ENCODE measurements at regions not wholly inside any gene's neighbourhood (a gene's known extent, or its start where the extent isn't known, plus 50 kb on each side); places are given as distances from the start of the nearest gene placed in this dataset.

GRCh38 chr10:71067098-71067740 is 145.2 kb upstream of the UNC5B start:
- peaks cover 24% of the 10 kb centered on the region for H3K4me1 ChIP-seq
- H3K27ac Mint-ChIP-seq = no peak overlapping the region
- no peak overlapping the region for H3K27ac ChIP-seq
- DNase-seq (ENCODE audit: low spot score) = no peak
- H3K36me3 ChIP-seq = no peaks in the 10 kb centered on the region
- H4K20me1 ChIP-seq (ENCODE audit: low read depth) = no peaks in the 10 kb centered on the region
- no peak for TF ChIP-seq CTCF (IDR thresholded peaks at IDR 0.05)
- TF ChIP-seq EZH2phosphoT487 (IDR thresholded peaks at IDR 0.05) = no peak
- TF ChIP-seq EZH2 (IDR thresholded peaks at IDR 0.05) = no peak
- H3K9me3 Mint-ChIP-seq = no peaks in the 10 kb centered on the region
- H3K36me3 Mint-ChIP-seq = no peaks in the 10 kb centered on the region
- H3K27me3 Mint-ChIP-seq (ENCODE audit: insufficient read depth, low read depth) = peaks cover 7% of the 10 kb centered on the region
- no peak overlapping the region for H2AFZ ChIP-seq (replicated peaks)
- no peaks in the 10 kb centered on the region for H3K9me3 ChIP-seq (ENCODE audit: low read depth)
- H3K4me1 Mint-ChIP-seq = peaks cover 31% of the 10 kb centered on the region
- no peaks in the 10 kb centered on the region for H3K27me3 ChIP-seq
- no peak overlapping the region for H3K9ac ChIP-seq
- H3K79me2 ChIP-seq (ENCODE audit: low read depth) = no peaks in the 10 kb centered on the region
- no peak overlapping the region for H3K4me3 Mint-ChIP-seq
- H3K4me3 ChIP-seq = no peak overlapping the region
- no peak overlapping the region for H3K4me2 ChIP-seq
- peaks cover 11% of the 10 kb centered on the region for H3F3A ChIP-seq (ENCODE audit: low read depth)

- H3K27me3 Mint-ChIP-seq (ENCODE audit: insufficient read depth, low read depth) = peaks cover 10% of the 10 kb centered on the region
- peak overlapping the region; percentile 40 for H2AFZ ChIP-seq (replicated peaks)
- H3K4me3 Mint-ChIP-seq = no peak overlapping the region
- no peak overlapping the region for H3K9ac ChIP-seq
- no peak overlapping the region for H3K4me2 ChIP-seq
- H4K20me1 ChIP-seq (ENCODE audit: low read depth) = no peaks in the 10 kb centered on the region
- H3K27ac ChIP-seq = no peak overlapping the region
- H3K36me3 ChIP-seq = no peaks in the 10 kb centered on the region
- H3K4me1 Mint-ChIP-seq = peaks cover 32% of the 10 kb centered on the region
- H3K79me2 ChIP-seq (ENCODE audit: low read depth) = no peaks in the 10 kb centered on the region
- peaks cover under 1% of the 10 kb centered on the region for H3F3A ChIP-seq (ENCODE audit: low read depth)
- TF ChIP-seq CTCF (IDR thresholded peaks at IDR 0.05) = no peak
- no peak for TF ChIP-seq EZH2 (IDR thresholded peaks at IDR 0.05)
- no peak for TF ChIP-seq EZH2phosphoT487 (IDR thresholded peaks at IDR 0.05)
- no peaks in the 10 kb centered on the region for H3K9me3 Mint-ChIP-seq
- DNase-seq (ENCODE audit: low spot score) = peak; percentile 44
- peaks cover 9% of the 10 kb centered on the region for H3K4me1 ChIP-seq
- no peak overlapping the region for H3K4me3 ChIP-seq
- no peaks in the 10 kb centered on the region for H3K27me3 ChIP-seq
- no peak overlapping the region for H3K27ac Mint-ChIP-seq
- H3K9me3 ChIP-seq (ENCODE audit: low read depth) = no peaks in the 10 kb centered on the region
- H3K36me3 Mint-ChIP-seq = no peaks in the 10 kb centered on the region
Observed at GRCh38 chr10:71068861-71069271, 143.5 kb upstream of the UNC5B start.

GRCh38 chr10:71069909-71070666 is 142.3 kb upstream of the UNC5B start:
- no peak overlapping the region for H2AFZ ChIP-seq (replicated peaks)

More at GRCh38 chr10:71069909-71070666, 142.3 kb upstream of the UNC5B start:
- H3K4me1 Mint-ChIP-seq = peaks cover 31% of the 10 kb centered on the region
- no peaks in the 10 kb centered on the region for H3K9me3 Mint-ChIP-seq
- peaks cover 10% of the 10 kb centered on the region for H3K27me3 Mint-ChIP-seq (ENCODE audit: insufficient read depth, low read depth)
- no peak overlapping the region for H3K4me3 ChIP-seq
- H3K4me3 Mint-ChIP-seq = no peak overlapping the region
- H3K4me1 ChIP-seq = peaks cover 18% of the 10 kb centered on the region
- H3K9me3 ChIP-seq (ENCODE audit: low read depth) = no peaks in the 10 kb centered on the region
- H3K27ac Mint-ChIP-seq = peak overlapping the region; percentile 60
- no peak for DNase-seq (ENCODE audit: low spot score)
- H3K36me3 Mint-ChIP-seq = no peaks in the 10 kb centered on the region
- peaks cover 8% of the 10 kb centered on the region for H3F3A ChIP-seq (ENCODE audit: low read depth)
- no peaks in the 10 kb centered on the region for H3K36me3 ChIP-seq
- H3K9ac ChIP-seq = no peak overlapping the region
- no peak overlapping the region for H3K27ac ChIP-seq
- H3K79me2 ChIP-seq (ENCODE audit: low read depth) = no peaks in the 10 kb centered on the region
- H3K27me3 ChIP-seq = no peaks in the 10 kb centered on the region
- no peak overlapping the region for H3K4me2 ChIP-seq
- TF ChIP-seq EZH2phosphoT487 (IDR thresholded peaks at IDR 0.05) (no peak), CTCF (IDR thresholded peaks at IDR 0.05) (no peak), EZH2 (IDR thresholded peaks at IDR 0.05) (no peak)
- H4K20me1 ChIP-seq (ENCODE audit: low read depth) = no peaks in the 10 kb centered on the region

Data from neural progenitor cell (in vitro differentiated cells).